Astrocyte (in vitro differentiated cells and primary cell): ENCODE measurements at regions not wholly inside any gene's neighbourhood (a gene's known extent, or its start where the extent isn't known, plus 50 kb on each side); places are given as distances from the start of the nearest gene placed in this dataset.

Experiments used
- DNase-seq: peaks from one replicate; pipeline ENCODE4 v3.0.0-alpha.2; 2010; ENCODE audit warnings: low read depth
- FAIRE-seq: peaks from 2 replicates; lab custom pipeline; 2011; peaks lifted over from hg19 to GRCh38; lab: Jason Lieb, UNC
- H2AFZ ChIP-seq: 2 replicates; pipeline ENCODE4 v1.6.0; 2012; ENCODE audit warnings: low read depth, low read length, inconsistent platforms
- H3K27ac ChIP-seq: 2 replicates; pipeline ENCODE4 v1.5.1; 2011; ENCODE audit warnings: low read depth, low read length, inconsistent platforms
- H3K27me3 ChIP-seq: 2 replicates; pipeline ENCODE4 v1.6.0; 2011; ENCODE audit warnings: low read length, inconsistent platforms; ENCODE audit not compliant: insufficient read depth
- H3K36me3 ChIP-seq: 2 replicates; pipeline ENCODE4 v1.5.1; 2011; ENCODE audit warnings: low read length, inconsistent platforms; ENCODE audit not compliant: insufficient read depth
- H3K4me1 ChIP-seq: 2 replicates; pipeline ENCODE4 v1.5.1; 2011; ENCODE audit warnings: low read length, inconsistent platforms; ENCODE audit not compliant: insufficient read depth
- H3K4me2 ChIP-seq: 2 replicates; pipeline ENCODE4 v1.6.0; 2012; ENCODE audit warnings: low read length, inconsistent platforms
- H3K4me3 ChIP-seq: 2 replicates; pipeline ENCODE4 v1.5.1; 2011; ENCODE audit warnings: low read depth, mild to moderate bottlenecking, low read length, inconsistent platforms; ENCODE audit not compliant: insufficient read depth
- H3K79me2 ChIP-seq: 2 replicates; pipeline ENCODE4 v1.6.0; 2012; ENCODE audit warnings: mild to moderate bottlenecking, low read length, inconsistent platforms; ENCODE audit not compliant: insufficient read depth
- H3K9ac ChIP-seq: 2 replicates; pipeline ENCODE4 v1.6.0; 2012; ENCODE audit warnings: mild to moderate bottlenecking, low read length, inconsistent platforms
- H3K9me3 ChIP-seq: 2 replicates; pipeline ENCODE4 v1.5.1; 2012; ENCODE audit warnings: low read depth, mild to moderate bottlenecking, low read length, inconsistent platforms; ENCODE audit not compliant: insufficient read depth
- H4K20me1 ChIP-seq: 2 replicates; pipeline ENCODE4 v1.6.0; 2012; ENCODE audit warnings: low read length, inconsistent platforms; ENCODE audit not compliant: insufficient read depth
- H3K27ac Mint-ChIP-seq: one replicate; pipeline ENCODE4 v1.8.0; 2021; ENCODE audit warnings: mild to moderate bottlenecking, mixed read lengths; ENCODE audit not compliant: unreplicated experiment
- H3K27me3 Mint-ChIP-seq: one replicate; pipeline ENCODE4 v1.8.0; 2021; ENCODE audit warnings: low read depth, mixed read lengths; ENCODE audit not compliant: unreplicated experiment
- H3K36me3 Mint-ChIP-seq: one replicate; pipeline ENCODE4 v1.8.0; 2021; ENCODE audit warnings: low read depth, mixed read lengths; ENCODE audit not compliant: unreplicated experiment
- H3K4me1 Mint-ChIP-seq: one replicate; pipeline ENCODE4 v1.8.0; 2021; ENCODE audit warnings: low read depth, mixed read lengths; ENCODE audit not compliant: unreplicated experiment
- H3K4me3 Mint-ChIP-seq: one replicate; pipeline ENCODE4 v1.8.0; 2021; ENCODE audit warnings: mild to moderate bottlenecking, moderate library complexity, mixed read lengths; ENCODE audit not compliant: unreplicated experiment
- H3K9me3 Mint-ChIP-seq: one replicate; pipeline ENCODE4 v1.8.0; 2021; ENCODE audit warnings: mild to moderate bottlenecking, mixed read lengths; ENCODE audit not compliant: unreplicated experiment
- EZH2 ChIP-seq: IDR thresholded peaks from 2 replicates; pipeline ENCODE4 v1.6.1; 2012; ENCODE audit warnings: mild to moderate bottlenecking, low read length, inconsistent platforms; ENCODE audit not compliant: insufficient read depth
- TF ChIP-seq, protein P1 (sequence below): IDR thresholded peaks from 2 replicates; pipeline ENCODE4 v1.5.1; 2011; ENCODE audit warnings: low read depth, mild to moderate bottlenecking, inconsistent platforms, low read length, moderate library complexity; ENCODE audit not compliant: insufficient read depth

DNA sequence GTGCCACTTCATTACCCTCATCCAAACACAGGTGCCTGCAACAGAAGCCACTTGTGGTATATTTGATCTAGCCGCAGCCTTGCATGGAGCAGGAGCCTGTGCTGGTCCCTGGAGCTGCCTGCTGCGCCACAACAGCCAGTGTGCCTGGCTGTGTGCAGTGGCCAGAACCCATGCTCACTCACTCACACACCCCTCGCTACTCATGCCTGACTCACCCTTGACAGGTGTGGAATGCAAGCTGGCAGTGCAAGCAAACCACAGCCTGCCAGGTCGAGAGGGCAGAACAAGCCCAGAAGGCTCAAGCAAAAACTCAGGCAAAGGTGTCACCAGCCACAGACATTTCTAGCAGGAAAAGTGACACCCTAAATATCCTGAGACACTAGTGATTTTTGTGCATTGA, 1510.9 kb downstream of the KCNT2 start:
- no peak overlapping the region for H3K4me2 ChIP-seq
- no peaks in the 10 kb centered on the region for H3K4me1 ChIP-seq
- H3K79me2 ChIP-seq = no peaks in the 10 kb centered on the region
- H3K9me3 ChIP-seq = no peaks in the 10 kb centered on the region
- H3K9ac ChIP-seq = no peak overlapping the region
- Mint-ChIP-seq H3K27ac (no peak overlapping the region), H3K27me3 (no peaks in the 10 kb centered on the region), H3K9me3 (no peaks in the 10 kb centered on the region), H3K4me1 (no peaks in the 10 kb centered on the region), H3K36me3 (no peaks in the 10 kb centered on the region), H3K4me3 (no peak overlapping the region)
- no peaks in the 10 kb centered on the region for H3K36me3 ChIP-seq
- H3K27ac ChIP-seq = no peak overlapping the region
- DNase-seq (peak; percentile 6), FAIRE-seq (no peak)
- no peaks in the 10 kb centered on the region for H3K27me3 ChIP-seq
- no peak overlapping the region for H3K4me3 ChIP-seq
- TF ChIP-seq, protein P1, sequence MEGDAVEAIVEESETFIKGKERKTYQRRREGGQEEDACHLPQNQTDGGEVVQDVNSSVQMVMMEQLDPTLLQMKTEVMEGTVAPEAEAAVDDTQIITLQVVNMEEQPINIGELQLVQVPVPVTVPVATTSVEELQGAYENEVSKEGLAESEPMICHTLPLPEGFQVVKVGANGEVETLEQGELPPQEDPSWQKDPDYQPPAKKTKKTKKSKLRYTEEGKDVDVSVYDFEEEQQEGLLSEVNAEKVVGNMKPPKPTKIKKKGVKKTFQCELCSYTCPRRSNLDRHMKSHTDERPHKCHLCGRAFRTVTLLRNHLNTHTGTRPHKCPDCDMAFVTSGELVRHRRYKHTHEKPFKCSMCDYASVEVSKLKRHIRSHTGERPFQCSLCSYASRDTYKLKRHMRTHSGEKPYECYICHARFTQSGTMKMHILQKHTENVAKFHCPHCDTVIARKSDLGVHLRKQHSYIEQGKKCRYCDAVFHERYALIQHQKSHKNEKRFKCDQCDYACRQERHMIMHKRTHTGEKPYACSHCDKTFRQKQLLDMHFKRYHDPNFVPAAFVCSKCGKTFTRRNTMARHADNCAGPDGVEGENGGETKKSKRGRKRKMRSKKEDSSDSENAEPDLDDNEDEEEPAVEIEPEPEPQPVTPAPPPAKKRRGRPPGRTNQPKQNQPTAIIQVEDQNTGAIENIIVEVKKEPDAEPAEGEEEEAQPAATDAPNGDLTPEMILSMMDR = no peak
- TF ChIP-seq EZH2 = no peak
- H4K20me1 ChIP-seq = no peaks in the 10 kb centered on the region
- H2AFZ ChIP-seq = no peak overlapping the region

DNA sequence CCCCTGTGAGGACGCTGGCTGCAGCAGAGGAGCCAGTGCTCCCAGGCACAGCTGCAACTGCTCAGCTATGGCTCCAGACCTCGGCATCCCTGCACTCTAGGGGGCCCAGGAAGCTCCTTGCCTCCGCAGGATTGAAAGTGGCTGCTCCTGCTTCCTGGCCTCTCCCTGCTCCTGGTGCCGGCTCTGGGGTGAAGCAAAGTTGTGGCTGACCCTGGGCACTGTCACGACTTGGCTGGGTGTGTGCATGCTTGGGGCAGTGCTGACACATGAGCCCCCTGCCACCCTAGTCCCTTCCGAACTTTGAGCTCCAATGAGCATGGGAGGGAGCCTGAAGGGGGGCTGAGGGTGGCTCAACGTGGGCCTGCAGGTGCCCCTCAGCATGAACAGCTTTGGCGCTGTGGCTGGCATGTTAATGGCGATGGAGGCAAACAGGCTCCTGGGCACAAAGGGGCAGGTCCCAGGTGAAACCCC, 1512.2 kb downstream of the KCNT2 start:
- Mint-ChIP-seq H3K4me1 (no peaks in the 10 kb centered on the region), H3K27me3 (no peaks in the 10 kb centered on the region), H3K9me3 (no peaks in the 10 kb centered on the region), H3K4me3 (no peak overlapping the region), H3K27ac (no peak overlapping the region), H3K36me3 (no peaks in the 10 kb centered on the region)
- Histone ChIP-seq H3K4me3 (no peak overlapping the region), H2AFZ (no peak overlapping the region), H3K27ac (no peak overlapping the region), H3K27me3 (no peaks in the 10 kb centered on the region), H3K36me3 (no peaks in the 10 kb centered on the region), H4K20me1 (no peaks in the 10 kb centered on the region), H3K4me1 (no peaks in the 10 kb centered on the region), H3K9me3 (no peaks in the 10 kb centered on the region), H3K9ac (no peak overlapping the region), H3K79me2 (no peaks in the 10 kb centered on the region), H3K4me2 (no peak overlapping the region)
- TF ChIP-seq, protein P1 = no peak
- TF ChIP-seq EZH2 = no peak
- no peak for DNase-seq
- FAIRE-seq = no peak

- Histone ChIP-seq H3K4me3 (no peak overlapping the region), H3K9ac (no peak overlapping the region), H3K27ac (no peak overlapping the region), H2AFZ (no peak overlapping the region), H3K4me1 (no peaks in the 10 kb centered on the region), H3K36me3 (no peaks in the 10 kb centered on the region), H3K79me2 (no peaks in the 10 kb centered on the region), H3K9me3 (no peaks in the 10 kb centered on the region), H3K4me2 (no peak overlapping the region), H4K20me1 (no peaks in the 10 kb centered on the region), H3K27me3 (no peaks in the 10 kb centered on the region)
- Mint-ChIP-seq H3K27me3 (no peaks in the 10 kb centered on the region), H3K4me1 (no peaks in the 10 kb centered on the region), H3K9me3 (no peaks in the 10 kb centered on the region), H3K27ac (no peak overlapping the region), H3K36me3 (no peaks in the 10 kb centered on the region), H3K4me3 (no peak overlapping the region)
- TF ChIP-seq EZH2 = no peak
- TF ChIP-seq, protein P1 = no peak
- no peak for FAIRE-seq
- no peak for DNase-seq
These were observed 1523.0 kb downstream of the KCNT2 start for GRCh38 chr1:195085196-195085595.
